ENCODE measurements at regions not wholly inside any gene's neighbourhood (a gene's known extent, or its start where the extent isn't known, plus 50 kb on each side); places are given as distances from the start of the nearest gene placed in this dataset.

GRCh38 chr2:66673286-66673685 is 238.4 kb downstream of the MEIS1 start:
- no peak for TF ChIP-seq POLR2A (IDR thresholded peaks at IDR 0.05; ENCODE audit: low read depth)
- TF ChIP-seq EP300 (IDR thresholded peaks at IDR 0.05) = no peak
- no peak for TF ChIP-seq CTCF (IDR thresholded peaks at IDR 0.05)

Data from esophagus muscularis mucosa (tissue), 4 donors.